Lung (tissue), 11 donors: ENCODE measurements at regions not wholly inside any gene's neighbourhood (a gene's known extent, or its start where the extent isn't known, plus 50 kb on each side); places are given as distances from the start of the nearest gene placed in this dataset.

Experiments used
- ATAC-seq: fragments of 200-7000 bp; cut with Tn5 transposase; one replicate; pipeline ENCODE4 v1.9.1; 2020; ENCODE audit warnings: moderate number of reproducible peaks; ENCODE audit not compliant: insufficient read depth, low FRiP score
- DNase-seq, 3 donors: peaks; one replicate each; pipeline ENCODE4 v3.0.0-alpha.2; 2013 to 2017
- H3K27ac ChIP-seq, 2 donors: one replicate each; pipeline ENCODE4 v1.5.1; 2013; ENCODE audit warnings: mild to moderate bottlenecking in 2 of 2, moderate library complexity in 2 of 2, control low read depth in 1 of 2, inconsistent platforms in 1 of 2, low read depth in 1 of 2, low read length in 1 of 2
- H3K27me3 ChIP-seq, 3 donors: one replicate each; pipeline ENCODE4 v1.5.1; 2013; ENCODE audit warnings: low read length in 2 of 3; ENCODE audit not compliant: control insufficient read depth in 3 of 3, insufficient read depth in 3 of 3
- H3K36me3 ChIP-seq, 4 donors: one replicate each; pipeline ENCODE4 v1.5.1; 2013; ENCODE audit warnings: low read length in 4 of 4, mild to moderate bottlenecking in 1 of 4, moderate library complexity in 1 of 4; ENCODE audit not compliant: control insufficient read depth in 4 of 4, insufficient read depth in 4 of 4
- H3K4me1 ChIP-seq, 5 donors: one replicate each; pipeline ENCODE4 v1.5.1; 2013; ENCODE audit warnings: low read length in 5 of 5, mild to moderate bottlenecking in 2 of 5, moderate library complexity in 1 of 5; ENCODE audit not compliant: control insufficient read depth in 5 of 5, insufficient read depth in 5 of 5
- H3K4me3 ChIP-seq: one replicate; pipeline ENCODE4 v1.5.1; 2013; ENCODE audit warnings: mild to moderate bottlenecking, control low read depth, moderate library complexity
- H3K9ac ChIP-seq, 2 donors: one replicate each; pipeline ENCODE4 v1.5.1; 2013; ENCODE audit warnings: low read length in 2 of 2, control low read depth in 1 of 2; ENCODE audit not compliant: insufficient read depth in 1 of 2
- H3K9me3 ChIP-seq, 4 donors: one replicate each; pipeline ENCODE4 v1.5.1; 2013; ENCODE audit warnings: low read length in 3 of 4, mild to moderate bottlenecking in 1 of 4, moderate library complexity in 1 of 4; ENCODE audit not compliant: control insufficient read depth in 4 of 4, insufficient read depth in 3 of 4
- CTCF ChIP-seq: IDR thresholded peaks from 2 replicates; pipeline ENCODE4 v1.5.1; 2012; ENCODE audit warnings: mild to moderate bottlenecking; ENCODE audit errors: control extremely low read depth, extremely low read depth
- WGBS, 2 donors: extraction: QIAGEN DNeasy Blood & Tissue Kit; methylation state at CpG; one replicate each; pipeline ENCODE4 v1.1.7; 2013; 5-methylcytosine and 5-hydroxymethylcytosine counted together
- donor health status: control.
- donor health status: control.
- donor health status: Bipolar disorder and iron deficiency.
- donor health status: healthy.
- donor health status: DM: yes; HTN: yes; CAD: no.

GRCh38 chr6:1004885-1005630 is 306.8 kb upstream of the FOXQ1 start:
- DNase-seq: no peak
- Histone ChIP-seq H3K9me3 (no peaks in the 10 kb centered on the region), H3K27me3 (no peaks in the 10 kb centered on the region), H3K4me3 (no peak overlapping the region), H3K9ac (no peak overlapping the region), H3K4me1 (no peaks in the 10 kb centered on the region), H3K27ac (no peak overlapping the region), H3K36me3 (no peaks in the 10 kb centered on the region)
- no peak for TF ChIP-seq CTCF
- ATAC-seq: no peak
- 83 to 92% methylated on average over 11 of the region's 11 CpGs for WGBS, 2 donors

GRCh38 chr6:1003394-1004160 is 308.3 kb upstream of the FOXQ1 start:
- WGBS, 2 donors: 97% methylated on average over 37 of the region's 37 CpGs
- Histone ChIP-seq H3K4me1 (no peaks in the 10 kb centered on the region), H3K27ac (no peak overlapping the region), H3K9ac (no peak overlapping the region), H3K9me3 (no peaks in the 10 kb centered on the region), H3K36me3 (no peaks in the 10 kb centered on the region), H3K27me3 (no peaks in the 10 kb centered on the region), H3K4me3 (no peak overlapping the region)
- TF ChIP-seq CTCF: no peak
- DNase-seq (no peak), ATAC-seq (no peak)

GRCh38 chr6:1002989-1003388 is 308.9 kb upstream of the FOXQ1 start:
- no peak overlapping the region for H3K4me3 ChIP-seq
- H3K9ac ChIP-seq: no peak overlapping the region
- H3K36me3 ChIP-seq: no peaks in the 10 kb centered on the region
- no peaks in the 10 kb centered on the region for H3K4me1 ChIP-seq
- ATAC-seq (no peak), DNase-seq (no peak)
- no peaks in the 10 kb centered on the region for H3K27me3 ChIP-seq
- WGBS, 2 donors: 85 to 93% methylated on average over 12 of the region's 12 CpGs
- no peaks in the 10 kb centered on the region for H3K9me3 ChIP-seq
- no peak overlapping the region for H3K27ac ChIP-seq
- no peak for TF ChIP-seq CTCF
